H1 (cell line): ENCODE measurements at regions not wholly inside any gene's neighbourhood (a gene's known extent, or its start where the extent isn't known, plus 50 kb on each side); places are given as distances from the start of the nearest gene placed in this dataset.

Experiments
- CTCF ChIA-PET: fragments of 300-600 bp; sonication (Branson Sonifier 250); formaldehyde crosslinking; loops from one replicate; lab custom pipeline; 2021; ENCODE audit not compliant: partially characterized antibody; lab: Charles Lee
- POLR2A ChIA-PET: fragments of 300-600 bp; sonication (Branson Sonifier 250); formaldehyde crosslinking; loops from one replicate; lab custom pipeline; 2021; ENCODE audit warnings: inconsistent platforms; ENCODE audit not compliant: partially characterized antibody; lab: Charles Lee
- DNase-seq, 2 experiments: peaks; one replicate each; pipeline versions ENCODE4 v3.0.0 to v3.0.0-alpha.2; 2010 to 2022; ENCODE audit warnings: low spot score in 2 of 2, low read depth in 1 of 2, mixed read lengths in 1 of 2
- FAIRE-seq: peaks from 2 replicates; lab custom pipeline; 2011; peaks lifted over from hg19 to GRCh38; lab: Jason Lieb, UNC
- H2AFZ ChIP-seq: 2 replicates; pipeline ENCODE4 v1.8.1; 2012; ENCODE audit warnings: low read length, inconsistent platforms
- H2AK5ac ChIP-seq: 2 replicates; pipeline ENCODE4 v1.6.1; 2013; ENCODE audit warnings: low read depth, low read length
- H2BK120ac ChIP-seq: replicated peaks from 2 replicates; pipeline ENCODE3; 2013; ENCODE audit warnings: low read depth, low read length, inconsistent platforms
- H2BK12ac ChIP-seq: 2 replicates; pipeline ENCODE4 v1.6.1; 2013; ENCODE audit warnings: low read depth, low read length
- H2BK15ac ChIP-seq: 2 replicates; pipeline ENCODE4 v1.6.1; 2013; ENCODE audit warnings: low read length
- H2BK20ac ChIP-seq: 2 replicates; pipeline ENCODE4 v1.6.1; 2013; ENCODE audit warnings: low read length
- H2BK5ac ChIP-seq: 2 replicates; pipeline ENCODE4 v1.6.1; 2013; ENCODE audit warnings: low read depth, low read length
- H3K14ac ChIP-seq: 2 replicates; pipeline ENCODE4 v1.6.1; 2013; ENCODE audit warnings: inconsistent platforms; ENCODE audit not compliant: insufficient read length
- H3K18ac ChIP-seq: 2 replicates; pipeline ENCODE4 v1.6.1; 2013; ENCODE audit warnings: low read length; ENCODE audit errors: extremely low read depth
- H3K23ac ChIP-seq: 2 replicates; pipeline ENCODE4 v1.6.1; 2013; ENCODE audit warnings: inconsistent platforms; ENCODE audit not compliant: insufficient read length
- H3K23me2 ChIP-seq: 2 replicates; pipeline ENCODE4 v1.6.1; 2013; ENCODE audit warnings: low read depth, low read length
- H3K27ac ChIP-seq: 2 replicates; pipeline ENCODE4 v1.6.1; 2011; ENCODE audit warnings: low read depth, low read length, inconsistent platforms
- H3K27me3 ChIP-seq, 4 experiments: replicated peaks in 1 of 4; 1 replicate in 1 of 4; 2 replicates in 3 of 4; pipeline versions ENCODE4 v1.6.1 to v1.8.1; 2011 to 2013; ENCODE audit warnings: low read length in 3 of 4, mild to moderate bottlenecking in 3 of 4, inconsistent platforms in 2 of 4, mixed read lengths in 2 of 4, moderate library complexity in 1 of 4; ENCODE audit not compliant: control insufficient read depth in 3 of 4, insufficient read depth in 3 of 4; ENCODE audit errors: extremely low read depth in 1 of 4
- H3K36me3 ChIP-seq, 4 experiments: 2 replicates each; pipeline versions ENCODE4 v1.6.1 to v1.8.1; 2011 to 2013; ENCODE audit warnings: mild to moderate bottlenecking in 4 of 4, low read length in 3 of 4, moderate library complexity in 2 of 4, control low read depth in 1 of 4, inconsistent platforms in 1 of 4; ENCODE audit not compliant: insufficient read depth in 4 of 4, control insufficient read depth in 2 of 4
- H3K4ac ChIP-seq: replicated peaks from 2 replicates; pipeline ENCODE3; 2013; ENCODE audit warnings: low read length, low read depth, mixed read lengths, inconsistent platforms; ENCODE audit not compliant: insufficient read length
- H3K4me1 ChIP-seq, 4 experiments: replicated peaks in 1 of 4; 1 replicate in 1 of 4; 2 replicates in 3 of 4; pipeline versions ENCODE4 v1.6.1 to v1.8.1; 2011 to 2013; ENCODE audit warnings: low read length in 3 of 4, inconsistent platforms in 2 of 4, mixed read lengths in 1 of 4; ENCODE audit not compliant: insufficient read depth in 4 of 4, control insufficient read depth in 3 of 4
- H3K4me2 ChIP-seq, 2 experiments: 2 replicates each; pipeline versions ENCODE4 v1.6.1 to v1.8.1; 2011 to 2013; ENCODE audit warnings: low read depth in 2 of 2, low read length in 2 of 2, control low read depth in 1 of 2, inconsistent platforms in 1 of 2, mild to moderate bottlenecking in 1 of 2; ENCODE audit not compliant: insufficient read depth in 1 of 2
- H3K4me3 ChIP-seq, 4 experiments: fragments of 200-600, 300-600 bp in 1 of 4; sonication (generic), shearing (Covaris generic), sonication (Bioruptor Twin) in 1 of 4; 2 replicates each; pipeline versions ENCODE4 v1.5.1 to v1.8.1; 2011 to 2016; ENCODE audit warnings: low read length in 4 of 4, low read depth in 3 of 4, control low read depth in 2 of 4, inconsistent platforms in 2 of 4, mild to moderate bottlenecking in 2 of 4, mixed read lengths in 1 of 4, moderate library complexity in 1 of 4; ENCODE audit not compliant: insufficient read depth in 2 of 4; ENCODE audit errors: extremely low read depth in 1 of 4
- H3K56ac ChIP-seq: replicated peaks from 2 replicates; pipeline ENCODE3; 2013; ENCODE audit warnings: low read depth, mild to moderate bottlenecking, mixed read lengths, low read length, inconsistent platforms; ENCODE audit not compliant: insufficient read length
- H3K79me1 ChIP-seq: 2 replicates; pipeline ENCODE4 v1.6.1; 2013; ENCODE audit warnings: low read depth, low read length, control low read depth
- H3K79me2 ChIP-seq, 2 experiments: 2 replicates each; pipeline versions ENCODE4 v1.6.1 to v1.8.1; 2012 to 2013; ENCODE audit warnings: low read length in 2 of 2, mild to moderate bottlenecking in 2 of 2, inconsistent platforms in 1 of 2; ENCODE audit not compliant: insufficient read depth in 2 of 2, control insufficient read depth in 1 of 2
- H3K9ac ChIP-seq, 4 experiments: replicated peaks in 1 of 4; 1 replicate in 1 of 4; 2 replicates in 3 of 4; pipeline versions ENCODE4 v1.6.1 to v1.8.1; 2011 to 2013; ENCODE audit warnings: low read depth in 3 of 4, low read length in 3 of 4, control low read depth in 2 of 4, mild to moderate bottlenecking in 2 of 4, moderate library complexity in 2 of 4, inconsistent platforms in 1 of 4; ENCODE audit errors: extremely low read depth in 1 of 4
- H3K9me3 ChIP-seq, 2 experiments: 2 replicates each; pipeline versions ENCODE4 v1.6.1 to v1.8.1; 2012 to 2013; ENCODE audit warnings: mild to moderate bottlenecking in 2 of 2, moderate library complexity in 2 of 2, control low read depth in 1 of 2, inconsistent platforms in 1 of 2, low read depth in 1 of 2, low read length in 1 of 2, mixed read lengths in 1 of 2; ENCODE audit not compliant: insufficient read depth in 2 of 2
- H4K20me1 ChIP-seq, 2 experiments: replicated peaks in 1 of 2; 2 replicates each; pipeline versions ENCODE3 to v1.8.1; 2011 to 2013; ENCODE audit warnings: inconsistent platforms in 2 of 2, low read length in 2 of 2, mild to moderate bottlenecking in 1 of 2; ENCODE audit not compliant: insufficient read depth in 2 of 2, control insufficient read depth in 1 of 2
- H4K5ac ChIP-seq: 2 replicates; pipeline ENCODE4 v1.6.1; 2013; ENCODE audit warnings: low read length, low read depth, mixed read lengths, inconsistent platforms; ENCODE audit not compliant: insufficient read length
- H4K8ac ChIP-seq: 2 replicates; pipeline ENCODE4 v1.8.0; 2013; ENCODE audit warnings: mild to moderate bottlenecking, moderate library complexity, low read length, inconsistent platforms; ENCODE audit not compliant: insufficient read depth; ENCODE audit errors: extremely low read depth
- H4K91ac ChIP-seq: replicated peaks from 2 replicates; pipeline ENCODE3; 2013; ENCODE audit warnings: low read length, mixed read lengths, inconsistent platforms; ENCODE audit not compliant: insufficient read length
- ATF3 ChIP-seq: IDR thresholded peaks from 2 replicates; pipeline ENCODE4 v1.6.1; 2011; ENCODE audit warnings: low read depth, mild to moderate bottlenecking, low read length; ENCODE audit not compliant: insufficient read depth
- CBX8 ChIP-seq: fragments of 300-800, 300-1000 bp; sonication (generic); IDR thresholded peaks from 2 replicates; pipeline ENCODE4 v1.7.1; 2016; ENCODE audit warnings: low read depth, low read length, borderline replicate concordance
- CHD2 ChIP-seq: IDR thresholded peaks from 2 replicates; pipeline ENCODE4 v1.6.1; 2012; ENCODE audit warnings: low read length, improper control_type of control experiment
- EP300 ChIP-seq, 2 experiments: IDR thresholded peaks; 1 replicate in 1 of 2; 2 replicates in 1 of 2; pipeline ENCODE4 v1.6.1; 2011 to 2012; ENCODE audit warnings: low read depth in 2 of 2, low read length in 2 of 2, mild to moderate bottlenecking in 2 of 2, borderline replicate concordance in 1 of 2, inconsistent platforms in 1 of 2, moderate library complexity in 1 of 2
- JUN ChIP-seq: IDR thresholded peaks from 2 replicates; pipeline ENCODE4 v1.6.1; 2011; ENCODE audit warnings: low read depth, mild to moderate bottlenecking, improper control_type of control experiment, low read length
- POLR2A ChIP-seq, 2 experiments: IDR thresholded peaks; 1 replicate in 1 of 2; 2 replicates in 1 of 2; pipeline ENCODE4 v1.6.1; 2011; ENCODE audit warnings: low read depth in 2 of 2, low read length in 2 of 2, mild to moderate bottlenecking in 2 of 2; ENCODE audit errors: control extremely low read depth in 1 of 2
- SAP30 ChIP-seq: fragments of 300-600 bp; sonication (generic); IDR thresholded peaks from 2 replicates; pipeline ENCODE4 v1.7.1; 2012; ENCODE audit warnings: low read length, moderate library complexity, mild to moderate bottlenecking, inconsistent platforms; ENCODE audit not compliant: insufficient read depth, insufficient replicate concordance
- SP4 ChIP-seq: IDR thresholded peaks from 2 replicates; pipeline ENCODE4 v1.6.1; 2012; ENCODE audit warnings: low read length, inconsistent platforms
- whole genome bisulfite sequencing, 2 experiments: shearing (Covaris generic) in 1 of 2; methylation state at CpG; one replicate each; pipeline versions ENCODE4 v1.1.6 to v1.1.7; 2013 to 2015; ENCODE audit warnings: low lambda C conversion rate in 2 of 2, mixed read lengths in 2 of 2, inconsistent platforms in 1 of 2, low coverage in 1 of 2, missing lambda C conversion rate in 1 of 2; ENCODE audit not compliant: insufficient replicate concordance in 2 of 2, insufficient coverage in 1 of 2, insufficient read length in 1 of 2; ENCODE audit errors: extremely low coverage in 1 of 2, missing lambda C conversion rate in 1 of 2; 5-methylcytosine and 5-hydroxymethylcytosine counted together

- Histone ChIP-seq H2BK12ac (no peak overlapping the region), H3K14ac (no peak overlapping the region), H4K5ac (no peak overlapping the region), H3K18ac (no peak overlapping the region), H3K4ac (no peak overlapping the region), H3K4me3 (no peak overlapping the region), H2AK5ac (no peak overlapping the region), H4K8ac (no peak overlapping the region), H2BK5ac (no peak overlapping the region), H3K9me3 (no peaks in the 10 kb centered on the region), H3K36me3 (no peaks in the 10 kb centered on the region), H3K23ac (no peak overlapping the region), H2AFZ (no peak overlapping the region), H2BK15ac (no peak overlapping the region), H3K9ac (no peak overlapping the region), H3K4me2 (no peak overlapping the region), H2BK20ac (no peak overlapping the region), H3K27me3 (no peaks in the 10 kb centered on the region), H3K79me1 (no peaks in the 10 kb centered on the region), H3K27ac (no peak overlapping the region), H2BK120ac (no peak overlapping the region), H3K79me2 (no peaks in the 10 kb centered on the region), H3K4me1 (no peaks in the 10 kb centered on the region), H3K56ac (no peak overlapping the region), H4K91ac (no peak overlapping the region), H4K20me1 (no peaks in the 10 kb centered on the region), H3K23me2 (no peaks in the 10 kb centered on the region)
- TF ChIP-seq ATF3, result no peak
- no peak for TF ChIP-seq SAP30
- no peak for TF ChIP-seq CBX8
- TF ChIP-seq JUN, result no peak
- TF ChIP-seq POLR2A (IDR thresholded peaks at IDR 0.05; ENCODE audit: control extremely low read depth in 1 of 2, low read depth in 2 of 2, low read length in 2 of 2), result no peak
- no peak for TF ChIP-seq CHD2
- no peak for TF ChIP-seq SP4
- no peak for TF ChIP-seq EP300 (IDR thresholded peaks at IDR 0.05; ENCODE audit: borderline replicate concordance in 1 of 2, low read depth in 2 of 2, low read length in 2 of 2)
- ChIA-PET CTCF (interaction anchor here (1.7 kb wide), 1 partner anchor 346 kb away, joined by 4 read pairs; no protein-coding TSS in a partner anchor), POLR2A (no interaction called here)
- FAIRE-seq, result no peak
- DNase-seq, result no peak
- WGBS, 2 experiments, result 97% methylated on average over 3 of the region's 3 CpGs; no CpG with 5 or more reads in 1 of the 2 experiments
Measured at GRCh38 chr2:198660501-198660900, 797.2 kb downstream of the SATB2 start.
